AML-193 (cell line): ENCODE measurements at regions not wholly inside any gene's neighbourhood (a gene's known extent, or its start where the extent isn't known, plus 50 kb on each side); places are given as distances from the start of the nearest gene placed in this dataset.
A peak's percentile ranks its signal among the peaks of the same experiment; 100 is the strongest.
"Not testable (repeated sequence)": the region's sequence is repeated elsewhere in the genome, so short reads cannot be mapped to it uniquely, and the experiment has no call there.

Experiments used
- DNase-seq, 2 experiments: peaks; one replicate each; lab custom pipeline; 2025; lab: John Stamatoyannopoulos, UW

DNA sequence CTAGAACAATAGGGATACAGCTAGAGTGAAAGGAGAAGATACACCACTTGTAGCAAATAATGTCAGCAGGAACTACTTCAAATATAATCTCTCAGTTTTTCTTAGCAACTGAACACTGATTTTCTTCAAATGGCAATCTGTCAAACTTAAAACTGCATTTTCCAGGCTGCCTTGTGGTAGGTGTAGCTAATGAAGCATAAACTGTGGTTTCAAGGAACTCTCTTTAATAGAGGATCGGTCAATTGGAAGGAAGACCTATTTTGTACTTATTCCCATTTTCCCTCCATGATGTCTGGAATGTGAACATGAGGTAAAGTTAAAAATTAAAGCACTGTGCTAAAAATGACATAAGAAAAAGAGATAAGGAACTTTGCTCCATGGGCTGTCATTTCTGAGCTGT lies 1261.9 kb downstream of the PCDH17 start:
- no peak for DNase-seq

DNA sequence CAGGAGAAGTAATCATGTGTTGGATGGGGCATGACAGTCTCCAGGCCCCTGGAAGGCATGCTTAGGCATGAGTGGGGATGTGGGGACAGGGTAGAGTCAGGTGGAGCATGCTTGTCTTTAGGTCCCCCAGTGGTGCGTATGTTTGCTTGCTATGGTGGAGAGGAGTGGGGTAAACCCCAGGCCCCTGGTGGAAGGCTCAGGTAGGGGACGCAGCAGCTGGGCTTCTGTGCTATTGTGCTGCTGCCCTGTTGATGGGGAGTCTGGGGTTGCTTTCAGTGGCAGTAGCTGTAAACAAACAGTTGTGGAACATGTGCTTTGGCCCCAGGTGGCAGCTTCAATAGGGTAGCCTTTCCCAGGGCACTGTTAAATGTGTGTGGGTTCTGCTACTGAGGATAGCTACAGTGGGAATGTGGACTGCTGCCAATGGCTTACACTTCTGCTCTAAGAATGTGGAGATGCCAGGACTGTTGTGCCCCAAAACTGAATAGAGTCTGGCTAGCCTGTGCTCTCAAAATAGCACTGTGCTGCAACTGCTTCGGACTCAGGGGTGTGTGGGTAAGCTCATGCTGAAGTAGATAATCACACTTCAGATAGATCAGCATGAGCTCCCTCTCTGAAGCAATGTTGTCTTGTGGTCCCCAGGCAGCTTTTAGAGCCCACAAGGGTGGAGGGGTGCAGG lies 1257.3 kb downstream of the DIAPH3 start:
- no peak for DNase-seq

DNA sequence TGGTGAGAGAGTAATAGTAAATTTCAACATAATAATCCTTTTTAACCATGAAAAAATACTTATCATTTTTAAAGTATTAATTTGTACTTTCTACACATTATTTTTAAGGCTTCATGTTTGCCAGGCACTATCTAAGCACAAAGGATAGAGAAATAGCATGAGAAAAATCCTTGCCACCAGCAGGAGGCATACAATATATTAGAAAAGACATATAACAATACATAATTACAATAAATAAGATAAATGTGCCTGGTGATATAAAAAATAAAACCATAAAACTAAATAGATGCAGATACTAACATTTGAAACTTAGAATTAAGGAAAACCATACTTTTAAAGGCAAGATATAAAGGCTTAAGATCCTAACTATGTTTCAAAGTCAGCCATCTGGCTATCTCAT lies 1256.4 kb downstream of the DIAPH3 start:
- no peak for DNase-seq

DNA sequence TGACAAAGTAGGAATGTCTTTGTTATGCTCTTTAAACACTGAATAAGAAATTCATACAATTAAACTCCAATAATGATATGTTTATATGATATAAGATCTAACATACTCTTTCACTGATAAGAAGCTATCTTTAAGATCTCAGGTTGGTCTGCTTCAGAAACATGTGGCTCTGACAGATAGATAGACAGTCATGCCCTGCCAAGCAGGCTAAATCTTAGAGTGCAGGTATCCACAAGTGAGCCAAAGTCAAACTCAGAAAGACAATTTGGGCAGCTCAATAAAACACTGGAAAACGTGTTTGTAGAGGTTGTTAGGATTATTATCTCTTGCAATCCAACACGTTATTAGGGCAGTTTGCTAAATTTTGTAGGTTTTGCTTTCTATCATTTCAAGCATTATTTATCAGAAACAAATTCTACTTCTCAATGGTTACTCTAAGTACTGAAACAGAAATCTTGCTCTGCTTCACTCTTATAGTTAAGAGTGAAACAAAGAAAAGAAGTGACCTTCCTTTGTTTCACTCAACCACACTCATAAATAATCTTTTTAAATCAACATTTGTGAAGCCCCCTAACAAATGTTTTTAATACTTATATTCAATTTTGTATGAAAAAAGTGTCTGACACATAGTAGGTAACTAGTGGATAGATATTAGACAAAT lies 1255.6 kb downstream of the DIAPH3 start:
- no peak for DNase-seq

DNA sequence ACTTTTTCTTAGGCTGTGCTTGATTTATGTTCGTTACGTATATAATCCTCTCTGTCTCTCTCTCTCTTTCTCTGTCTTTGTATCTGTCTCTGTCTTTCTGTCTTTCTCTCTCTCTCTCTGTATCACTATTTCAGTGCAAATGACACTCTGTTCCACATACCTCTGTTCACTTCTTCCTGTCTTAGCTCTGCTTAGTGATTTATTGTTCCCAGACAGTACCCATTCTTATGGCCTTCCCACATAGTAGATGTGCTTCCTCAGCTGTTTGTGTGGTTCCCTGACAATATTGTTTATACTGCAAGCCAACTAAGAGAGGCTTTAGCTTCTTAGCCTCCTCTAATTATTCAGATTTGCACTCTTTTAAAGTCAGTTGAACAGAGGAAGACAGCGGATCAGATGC lies 1244.2 kb downstream of the DIAPH3 start:
- no peak for DNase-seq

DNA sequence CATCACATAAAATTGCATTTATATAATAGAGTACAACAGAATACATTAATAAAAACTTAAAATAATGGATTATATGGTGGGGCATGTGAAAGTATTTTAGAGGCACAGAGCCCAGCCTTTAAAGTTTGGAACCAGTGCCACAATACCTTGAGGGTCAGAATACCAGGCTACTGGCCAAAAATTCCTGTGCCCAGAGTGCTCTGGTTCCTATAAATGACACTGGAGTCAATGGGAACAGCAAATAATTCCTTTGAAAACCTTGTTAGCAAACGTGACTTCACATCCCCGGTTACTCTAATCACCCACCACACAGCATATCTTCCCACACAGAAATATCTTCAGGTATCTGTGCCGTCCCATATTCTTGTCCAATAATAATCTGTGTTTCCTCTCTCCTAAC lies 1242.6 kb downstream of the DIAPH3 start:
- DNase-seq, result no peak

DNA sequence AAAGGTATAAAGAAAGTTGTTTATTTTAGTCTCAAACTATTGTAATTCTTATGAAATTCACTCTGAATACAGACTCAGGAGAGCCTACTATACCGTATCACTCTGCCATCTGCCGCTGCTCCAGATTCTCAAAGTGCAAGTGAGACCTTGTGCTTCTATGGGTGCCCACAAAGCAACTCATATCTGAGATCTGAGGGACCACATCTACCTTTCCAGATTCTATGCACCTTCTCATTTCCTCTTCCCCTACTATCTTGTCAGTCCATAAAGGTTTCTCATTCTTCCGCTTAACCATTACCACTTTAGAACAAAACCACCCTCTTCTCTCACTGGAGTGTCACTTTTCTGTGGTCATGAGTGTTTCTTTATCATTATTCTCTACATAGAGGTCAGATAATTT lies 1236.9 kb downstream of the DIAPH3 start:
- DNase-seq, result no peak

DNA sequence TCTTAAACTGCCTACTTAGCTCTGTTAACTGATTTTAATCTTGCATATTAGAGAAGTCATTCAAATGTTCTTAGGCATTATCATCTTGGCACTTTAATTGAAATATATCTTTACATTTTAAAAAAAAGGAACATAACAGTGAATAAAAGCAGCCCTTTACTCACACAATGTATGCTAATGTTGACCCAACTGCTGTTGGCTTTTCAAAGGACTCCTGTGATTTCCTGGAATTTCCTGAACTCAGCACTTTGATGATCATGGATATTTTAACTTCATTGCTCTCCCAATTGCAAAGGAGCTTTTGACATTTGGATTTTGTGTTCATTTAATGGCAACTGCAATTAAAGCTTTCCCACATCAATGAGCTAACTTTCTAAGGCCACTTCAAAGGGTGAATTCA lies 1230.3 kb downstream of the DIAPH3 start:
- no peak for DNase-seq

DNA sequence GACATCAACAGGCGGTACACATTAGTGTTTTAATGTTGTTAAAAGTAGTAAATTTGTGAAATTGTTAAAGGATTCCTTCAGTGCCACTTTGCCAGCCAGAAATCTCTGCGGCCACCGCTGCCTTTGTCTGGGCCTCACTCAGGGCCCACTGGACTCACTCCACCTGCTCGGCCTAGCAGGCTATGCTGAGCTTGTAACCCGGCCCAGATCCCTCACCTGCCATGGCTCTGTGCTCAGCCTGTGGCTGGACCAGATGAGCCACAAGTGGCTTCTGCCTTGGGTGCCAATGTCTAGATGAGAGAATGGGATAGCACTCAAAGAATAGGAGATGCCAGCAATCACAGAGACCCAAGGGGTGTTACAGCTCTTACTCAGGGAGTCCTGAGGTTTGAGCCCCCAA lies 1228.0 kb downstream of the DIAPH3 start:
- no peak for DNase-seq

DNA sequence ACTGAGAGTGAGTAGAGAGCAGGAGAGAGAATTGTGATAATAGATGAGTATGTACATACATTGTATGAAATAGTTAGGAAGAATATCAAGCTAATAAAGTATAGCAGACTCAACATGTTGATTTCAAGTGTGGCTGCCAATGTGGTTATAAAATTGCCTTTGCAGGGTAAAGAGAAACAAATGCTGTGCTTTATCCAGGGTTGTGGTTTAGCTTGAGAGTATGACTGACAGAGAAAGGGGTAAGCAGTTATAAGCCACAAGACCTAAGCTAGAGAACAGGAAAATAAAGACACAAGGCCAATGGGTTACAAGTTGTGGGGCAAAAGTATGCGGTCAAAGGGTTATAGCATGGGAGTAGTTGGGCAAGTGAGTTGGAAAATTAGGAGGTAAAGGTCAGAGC lies 1217.5 kb downstream of the DIAPH3 start:
- DNase-seq, result no peak

DNA sequence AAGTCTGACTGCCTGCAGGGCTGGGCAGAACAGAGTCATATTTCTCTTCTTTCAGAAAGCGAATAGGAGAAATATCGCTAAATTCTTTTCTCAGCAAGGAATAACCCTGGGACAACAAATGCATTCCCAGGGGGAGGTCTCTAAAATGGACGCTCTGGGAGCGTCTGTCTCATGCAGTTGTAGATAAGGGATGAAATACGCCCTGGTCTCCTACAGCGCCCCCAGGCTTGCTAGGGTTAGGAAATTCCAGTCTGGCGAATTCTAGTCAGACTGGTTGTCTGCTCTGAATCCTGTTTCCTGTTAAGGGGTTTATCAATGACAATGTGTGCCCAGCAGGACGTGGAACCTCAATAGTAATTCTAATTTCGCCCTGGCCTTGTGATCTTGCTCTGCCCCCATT lies 1214.1 kb downstream of the DIAPH3 start:
- DNase-seq, result no peak

DNA sequence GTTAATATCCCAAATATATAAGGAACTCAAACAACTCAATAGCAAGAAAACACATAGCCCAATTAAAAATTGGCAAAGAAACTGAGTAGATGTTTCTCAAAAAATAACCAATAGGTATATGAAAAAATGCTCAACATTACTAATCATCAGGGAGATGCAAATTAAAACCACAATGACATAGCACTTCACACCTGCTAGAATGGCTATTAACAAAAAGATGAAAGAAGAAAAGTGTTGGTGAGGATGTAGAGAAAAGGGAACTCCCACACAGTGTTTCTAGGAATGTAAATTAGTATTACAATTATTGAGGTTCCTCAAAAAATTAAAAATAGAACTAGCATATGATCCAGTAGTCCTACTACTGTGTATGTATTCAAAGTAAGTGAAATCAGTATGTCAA lies 1212.8 kb downstream of the DIAPH3 start:
- DNase-seq, result no peak

DNA sequence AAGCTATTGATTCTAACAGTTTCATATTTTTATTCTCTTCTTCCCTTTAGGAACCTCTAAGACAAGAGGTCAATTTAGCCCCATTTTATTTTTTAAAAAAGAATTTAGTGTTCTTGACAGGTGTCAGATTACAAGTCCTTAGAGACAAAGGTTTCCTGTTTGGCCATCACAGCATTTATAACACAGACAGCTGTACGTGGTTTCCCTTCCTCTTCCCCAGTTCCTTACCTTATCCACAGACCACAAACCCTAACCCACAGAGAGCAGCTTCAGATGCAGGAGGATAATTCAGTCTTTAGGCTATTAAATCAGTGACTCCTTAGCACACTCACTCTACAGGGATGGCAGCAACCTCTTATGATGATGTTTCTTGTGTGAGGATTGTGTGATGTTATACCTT lies 1210.1 kb downstream of the DIAPH3 start:
- DNase-seq, result no peak

DNA sequence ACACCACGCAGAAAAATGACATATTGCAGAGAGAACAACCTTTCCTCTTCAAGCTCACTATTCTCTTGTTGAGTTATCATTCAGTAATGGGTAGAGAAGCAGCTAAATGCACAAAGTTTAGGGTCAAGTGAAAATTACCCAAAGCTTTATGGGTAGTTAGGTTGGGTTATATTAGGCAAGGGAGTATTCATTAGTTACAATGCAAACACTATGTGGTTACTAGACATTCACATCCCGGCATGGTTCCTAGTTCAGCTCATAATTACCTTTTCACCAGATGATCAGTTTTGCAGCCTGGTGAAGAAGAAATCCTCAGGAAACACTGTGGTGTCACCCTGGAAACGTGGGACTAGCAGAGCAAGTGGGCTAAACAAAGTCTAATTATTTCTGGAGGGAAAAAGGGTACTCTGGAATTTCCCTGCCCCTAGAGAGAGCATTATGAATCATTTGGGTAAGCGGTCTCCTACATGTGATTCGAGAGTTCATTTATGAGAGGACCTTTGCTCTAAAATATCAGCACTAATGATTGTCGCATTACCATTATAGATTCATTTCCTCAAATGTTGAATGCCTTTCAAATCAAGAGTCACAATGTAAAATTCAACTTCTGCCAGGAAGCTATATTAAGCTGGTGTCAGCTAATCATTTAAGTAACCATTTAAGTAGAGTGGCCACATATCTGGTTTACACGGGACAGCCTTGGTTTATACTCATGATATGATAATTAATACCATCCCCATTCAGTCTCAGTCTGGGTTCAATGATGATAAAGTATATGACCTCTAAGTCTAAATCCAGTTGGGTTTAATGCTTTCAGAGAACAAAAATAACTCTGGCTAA lies 1208.0 kb downstream of the DIAPH3 start:
- DNase-seq, result no peak

DNA sequence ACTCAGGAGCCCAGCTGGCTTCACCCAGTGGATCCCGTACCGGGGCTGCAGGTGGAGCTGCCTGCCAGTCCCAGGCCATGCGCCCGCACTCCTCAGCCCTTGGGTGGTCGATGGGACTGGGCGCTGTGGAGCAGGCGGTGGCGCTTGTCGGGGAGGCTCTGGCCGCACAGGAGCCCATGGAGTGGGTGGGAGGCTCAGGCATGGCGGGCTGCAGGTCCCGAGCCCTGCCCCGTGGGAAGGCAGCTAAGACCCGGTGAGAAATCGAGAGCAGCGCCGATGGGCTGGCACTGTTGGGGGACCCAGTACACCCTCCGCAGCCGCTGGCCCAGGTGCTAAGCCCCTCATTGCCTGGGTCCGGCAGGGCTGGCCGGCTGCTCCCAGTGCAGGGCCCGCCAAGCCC lies 1205.6 kb downstream of the DIAPH3 start:
- not testable (repeated sequence) for DNase-seq

DNA sequence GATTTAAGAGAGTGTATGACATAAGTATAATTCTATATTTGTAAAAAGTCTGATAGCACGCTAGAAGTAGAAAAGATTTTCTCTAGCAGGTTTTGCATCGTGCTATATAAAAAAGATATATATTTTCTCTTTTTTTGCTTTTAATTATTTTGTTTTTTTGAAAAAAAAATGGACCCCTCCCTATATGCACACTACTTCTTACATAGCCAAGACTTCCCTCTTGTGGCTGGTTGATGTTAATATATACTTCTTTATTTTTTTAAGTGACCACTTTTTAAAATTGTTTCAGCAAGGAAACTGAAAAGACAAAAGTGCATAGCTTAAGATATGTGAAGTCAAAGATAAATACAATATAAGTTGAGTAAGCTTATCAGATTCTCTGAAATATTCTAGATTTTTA lies 1202.8 kb downstream of the DIAPH3 start:
- DNase-seq, result peak; percentile 10 to 16

DNA sequence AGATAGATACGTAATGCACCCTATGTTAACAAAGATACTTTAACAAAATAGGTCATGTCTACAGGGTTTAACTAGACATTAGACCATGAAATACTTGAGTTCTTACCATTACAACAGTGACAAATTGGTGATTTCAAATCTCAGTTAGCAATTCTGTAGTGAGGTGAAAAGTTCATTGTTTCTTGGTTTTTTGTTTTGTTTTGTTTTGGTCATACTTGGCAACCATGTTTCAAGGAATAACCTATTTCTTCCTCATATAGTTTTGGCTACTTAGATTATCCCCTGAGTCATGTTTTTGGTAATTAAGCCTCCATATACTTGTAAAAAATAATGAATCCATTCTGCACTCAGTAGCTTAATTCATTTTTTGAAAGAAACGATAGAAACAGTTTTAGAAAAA lies 1200.4 kb downstream of the DIAPH3 start:
- no peak for DNase-seq

DNA sequence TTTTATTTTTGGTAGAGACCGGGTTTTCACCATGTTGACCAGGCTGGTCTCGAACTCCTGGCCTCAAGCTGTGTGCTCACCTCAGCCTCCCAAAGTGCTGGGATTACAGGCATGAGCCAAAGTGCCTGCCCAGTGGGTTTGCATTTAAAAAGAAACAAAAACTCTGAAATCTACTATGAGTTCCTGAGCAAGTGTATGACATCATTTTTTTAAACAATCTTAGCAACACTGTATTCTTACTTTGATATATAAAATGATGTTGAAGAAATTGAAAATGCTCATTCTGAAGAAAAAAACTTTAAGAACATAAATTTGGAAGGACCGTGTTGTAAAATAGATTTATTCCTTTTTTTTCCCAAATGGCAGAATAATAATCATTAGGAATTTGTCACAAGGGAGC lies 1199.7 kb downstream of the DIAPH3 start:
- no peak for DNase-seq

DNA sequence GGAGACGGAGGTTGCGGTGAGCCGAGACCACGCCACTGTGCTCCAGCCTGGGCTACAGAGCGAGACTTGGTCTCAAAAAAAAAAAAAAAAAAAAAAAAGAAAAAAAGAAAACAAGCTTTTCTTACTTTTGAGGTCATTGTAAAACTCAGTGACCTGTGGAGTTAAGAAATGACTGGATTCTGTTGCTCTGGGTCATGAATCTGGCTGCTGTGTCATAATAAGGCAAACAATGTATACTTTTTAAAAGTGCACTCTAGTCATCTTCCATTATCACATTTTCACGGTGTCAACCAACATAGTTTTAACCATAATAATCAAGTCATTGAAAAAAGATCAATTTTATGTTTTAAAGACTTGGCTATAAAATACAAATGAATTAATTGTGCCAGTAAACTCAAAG lies 1186.6 kb downstream of the DIAPH3 start:
- no peak for DNase-seq

DNA sequence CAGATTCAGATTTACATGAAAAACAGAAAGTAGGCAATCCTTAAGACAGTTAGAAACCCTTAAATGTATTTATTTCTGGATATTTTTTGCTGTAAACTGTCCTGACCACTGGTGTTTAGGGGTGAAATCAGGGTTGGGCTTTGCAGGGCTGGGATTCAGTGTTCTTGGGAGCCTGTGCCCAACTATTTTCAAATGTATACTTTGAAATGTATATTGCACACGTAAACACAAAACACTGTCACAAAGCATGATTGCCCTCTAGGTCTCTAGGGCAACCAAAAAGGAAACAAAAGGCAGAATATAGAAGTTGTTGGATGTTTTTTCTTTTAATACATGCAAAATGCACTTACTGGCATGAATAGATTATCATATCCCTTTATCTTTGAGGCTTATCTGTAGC lies 1185.4 kb downstream of the DIAPH3 start:
- no peak for DNase-seq

DNA sequence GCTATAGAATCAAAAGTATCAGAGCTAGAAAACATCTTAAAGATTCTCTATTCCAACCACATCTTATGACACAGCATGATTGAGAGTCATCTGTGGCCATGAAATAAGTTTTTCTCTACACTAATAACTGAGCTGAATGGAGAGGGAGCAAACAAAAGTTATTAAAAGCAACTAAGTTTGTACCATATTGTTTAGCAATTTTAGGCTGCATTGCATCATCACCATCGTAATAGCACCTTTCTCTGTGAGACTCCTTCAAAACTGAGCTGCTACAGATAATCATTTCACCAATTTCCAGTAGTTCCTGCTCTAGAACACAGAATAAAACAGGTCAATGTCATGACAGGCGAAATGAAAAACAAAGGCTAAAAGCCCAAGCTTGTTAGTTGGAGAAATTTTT lies 1183.9 kb downstream of the DIAPH3 start:
- DNase-seq, result no peak

DNA sequence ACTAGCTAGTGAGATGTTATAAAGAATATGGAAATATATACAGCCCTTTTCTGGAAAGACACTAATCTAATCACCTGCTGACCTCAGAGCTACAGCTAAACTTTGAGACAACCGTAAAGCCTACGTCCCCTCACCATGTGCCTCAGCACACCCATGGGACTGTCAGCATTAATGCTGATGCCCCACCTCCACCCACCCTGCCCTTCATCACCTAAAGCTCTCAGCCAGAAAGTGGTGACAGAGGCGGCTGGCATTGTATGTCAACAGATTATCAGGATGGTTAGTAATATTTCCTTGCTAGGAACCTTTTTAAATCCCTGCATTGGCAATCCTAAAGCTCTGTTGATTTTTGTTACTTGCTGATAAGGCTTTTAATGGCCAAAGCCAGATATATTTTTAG lies 1177.9 kb downstream of the DIAPH3 start:
- no peak for DNase-seq

DNA sequence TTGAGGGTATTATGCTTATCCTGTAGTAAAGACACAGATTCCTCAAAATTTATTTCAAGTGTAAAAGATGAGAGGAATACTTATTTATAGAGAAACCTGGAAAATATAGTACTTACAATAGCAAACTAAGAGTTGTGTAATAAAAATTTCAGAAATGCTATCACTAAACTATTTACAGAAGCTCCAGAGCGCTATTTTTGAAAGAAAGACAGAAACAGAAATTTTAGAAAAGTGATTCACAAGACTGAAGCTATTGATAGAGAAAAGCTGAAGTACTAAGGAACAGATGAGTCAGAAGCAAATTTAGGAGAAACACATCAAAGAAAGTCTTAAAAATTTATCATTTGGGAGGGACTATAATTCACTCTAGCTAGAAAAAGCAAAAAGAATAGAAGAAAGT lies 1174.2 kb downstream of the DIAPH3 start:
- DNase-seq, result no peak
